Esophagus squamous epithelium (tissue), 5 donors: ENCODE measurements at regions not wholly inside any gene's neighbourhood (a gene's known extent, or its start where the extent isn't known, plus 50 kb on each side); places are given as distances from the start of the nearest gene placed in this dataset.

Experiments used
- DNase-seq: peaks from one replicate; lab custom pipeline; 2025; lab: John Stamatoyannopoulos, UW
- H3K27ac ChIP-seq, 4 donors: fragments of 200-600 bp; sonication (generic); one replicate each; pipeline ENCODE4 v1.5.1; 2016 to 2019; ENCODE audit warnings: mild to moderate bottlenecking in 1 of 4
- H3K27me3 ChIP-seq, 4 donors: fragments of 200-600 bp; sonication (generic); 1 replicate in 3 of 4; 2 replicates in 1 of 4; pipeline versions ENCODE4 v1.5.1 to v1.6.0; 2017 to 2021; ENCODE audit warnings: antibody characterized with exemption in 1 of 4
- H3K36me3 ChIP-seq, 3 donors: fragments of 200-600 bp; sonication (generic); one replicate each; pipeline ENCODE4 v1.5.1; 2016 to 2019
- H3K4me1 ChIP-seq, 3 donors: fragments of 200-600 bp; sonication (generic); one replicate each; pipeline ENCODE4 v1.5.1; 2017 to 2019
- H3K4me3 ChIP-seq, 4 donors: fragments of 200-600 bp; sonication (generic); 1 replicate in 3 of 4; 2 replicates in 1 of 4; pipeline ENCODE4 v1.5.1; 2016 to 2019; ENCODE audit warnings: mild to moderate bottlenecking in 2 of 4, moderate library complexity in 1 of 4
- H3K9me3 ChIP-seq, 3 donors: fragments of 200-600 bp; sonication (generic); one replicate each; pipeline ENCODE4 v1.5.1; 2016 to 2019
- CTCF ChIP-seq, 6 experiments: fragments of 450-650 bp in 4 of 6; fragments of 200-600 bp in 2 of 6; sonication (generic) in 2 of 6; IDR thresholded peaks; one replicate each; pipeline ENCODE4 v1.5.1; 2016 to 2019; ENCODE audit warnings: antibody characterized with exemption in 6 of 6, mild to moderate bottlenecking in 4 of 6, moderate library complexity in 4 of 6
- POLR2A ChIP-seq, 4 donors: fragments of 450-650 bp; IDR thresholded peaks; one replicate each; pipeline ENCODE4 v1.6.1; 2017; ENCODE audit warnings: antibody characterized with exemption in 4 of 4, mild to moderate bottlenecking in 4 of 4, moderate library complexity in 3 of 4
- WGBS, 2 donors: methylation state at CpG; one replicate each; pipeline ENCODE4 v1.1.5; 2018; 5-methylcytosine and 5-hydroxymethylcytosine counted together
- intact Hi-C: fragments of 100-400 bp; cut with DNase I; formaldehyde crosslinking; loops from one replicate; pipeline ENCODE4 v1.15.0; 2022
- donor health status: DM: yes; HTN: yes; CAD: no.

GRCh38 chr20:4602297-4602631 is 84.0 kb upstream of the PRNP start:
- Histone ChIP-seq H3K36me3 (no peaks in the 10 kb centered on the region), H3K4me3 (no peak overlapping the region), H3K27me3 (peaks cover 0 to 49% (median 0%) of the 10 kb centered on the region in 4 donors), H3K9me3 (no peaks in the 10 kb centered on the region), H3K27ac (no peak overlapping the region), H3K4me1 (peaks cover 0 to 10% (median 0%) of the 10 kb centered on the region in 3 donors)
- DNase-seq, result no peak
- 68% methylated on average over 2 of the region's 4 CpGs; no CpG with 5 or more reads in 1 of the 2 donors for WGBS, 2 donors
- TF ChIP-seq POLR2A (IDR thresholded peaks at IDR 0.05), result no peak
- no peak for TF ChIP-seq CTCF (IDR thresholded peaks at IDR 0.05)
- intact Hi-C loops, result no loop called here

GRCh38 chr20:4601630-4602296 is 84.5 kb upstream of the PRNP start:
- Histone ChIP-seq H3K4me1 (peaks cover 0 to 10% (median 0%) of the 10 kb centered on the region in 3 donors), H3K4me3 (no peak overlapping the region), H3K9me3 (no peaks in the 10 kb centered on the region), H3K27me3 (peaks cover 0 to 52% (median 0%) of the 10 kb centered on the region in 4 donors), H3K27ac (no peak overlapping the region), H3K36me3 (no peaks in the 10 kb centered on the region)
- DNase-seq, result no peak
- TF ChIP-seq POLR2A (IDR thresholded peaks at IDR 0.05) (no peak), CTCF (IDR thresholded peaks at IDR 0.05) (no peak)
- intact Hi-C loops, result no loop called here
- 33 to 58% methylated on average over 8 of the region's 8 CpGs for WGBS, 2 donors

- Histone ChIP-seq H3K4me1 (peaks cover 0 to 10% (median 0%) of the 10 kb centered on the region in 3 donors), H3K27me3 (peaks cover 0 to 50% (median 0%) of the 10 kb centered on the region in 4 donors), H3K36me3 (no peaks in the 10 kb centered on the region), H3K27ac (no peak overlapping the region), H3K9me3 (no peaks in the 10 kb centered on the region), H3K4me3 (no peak overlapping the region)
- DNase-seq, result no peak
- intact Hi-C loops, result no loop called here
- WGBS, 2 donors, result 60 to 65% methylated on average over 6 of the region's 6 CpGs
- TF ChIP-seq POLR2A (IDR thresholded peaks at IDR 0.05) (no peak), CTCF (IDR thresholded peaks at IDR 0.05) (no peak)
These were observed 85.8 kb upstream of the PRNP start for GRCh38 chr20:4600308-4601014.

GRCh38 chr20:4597215-4597614 is 89.0 kb upstream of the PRNP start:
- TF ChIP-seq CTCF (IDR thresholded peaks at IDR 0.05), result no peak
- TF ChIP-seq POLR2A (IDR thresholded peaks at IDR 0.05), result no peak

GRCh38 chr20:4593149-4593525 is 93.1 kb upstream of the PRNP start:
- no peaks in the 10 kb centered on the region for H3K36me3 ChIP-seq
- no peak overlapping the region for H3K4me3 ChIP-seq
- no peak overlapping the region for H3K27ac ChIP-seq
- DNase-seq, result no peak
- intact Hi-C loops, result loop anchor here (5.0 kb wide), 2 partner anchors 366 to 481 kb away; no protein-coding TSS in a partner anchor
- H3K27me3 ChIP-seq, result peaks cover 0 to 41% (median 0%) of the 10 kb centered on the region in 4 donors
- no peak for TF ChIP-seq CTCF (IDR thresholded peaks at IDR 0.05)
- TF ChIP-seq POLR2A (IDR thresholded peaks at IDR 0.05), result no peak
- WGBS, 2 donors, result 48 to 60% methylated on average over 7 to 9 of the region's 9 CpGs
- no peaks in the 10 kb centered on the region for H3K9me3 ChIP-seq
- peaks cover 8 to 11% (median 9%) of the 10 kb centered on the region in 3 donors for H3K4me1 ChIP-seq

More at GRCh38 chr20:4597215-4597614, 89.0 kb upstream of the PRNP start:
- intact Hi-C loops, result no loop called here
- H3K9me3 ChIP-seq, result no peaks in the 10 kb centered on the region
- no peak overlapping the region for H3K27ac ChIP-seq
- H3K27me3 ChIP-seq, result peaks cover 0 to 41% (median 0%) of the 10 kb centered on the region in 4 donors
- 60 to 84% methylated on average over 5 of the region's 5 CpGs for WGBS, 2 donors
- no peak for DNase-seq
- no peaks in the 10 kb centered on the region for H3K36me3 ChIP-seq
- peaks cover 4 to 18% (median 9%) of the 10 kb centered on the region in 3 donors for H3K4me1 ChIP-seq
- H3K4me3 ChIP-seq, result no peak overlapping the region
